ENCODE measurements at regions not wholly inside any gene's neighbourhood (a gene's known extent, or its start where the extent isn't known, plus 50 kb on each side); places are given as distances from the start of the nearest gene placed in this dataset.

- no peak for ATAC-seq (ENCODE audit: low read depth)
- POLR2A ChIA-PET: no interaction called here
Observed at GRCh38 chr12:108035372-108035771, 93.7 kb upstream of the WSCD2 start.

GRCh38 chr12:108037960-108038359 is 91.1 kb upstream of the WSCD2 start:
- Histone ChIP-seq H3K27me3 (replicated peaks in 1 of 4; ENCODE audit: control extremely low read depth in 1 of 4, control insufficient read depth in 3 of 4, insufficient read depth in 4 of 4, low read length in 3 of 4) (no peaks in the 10 kb centered on the region), H3K27ac (ENCODE audit: low read length in 2 of 2) (no peak overlapping the region), H3K9ac (ENCODE audit: low read length) (no peak overlapping the region), H3K4me1 (ENCODE audit: control insufficient read depth in 2 of 2, insufficient read depth in 2 of 2, low read length in 2 of 2) (no peaks in the 10 kb centered on the region), H3K9me3 (ENCODE audit: control extremely low read depth in 1 of 3, control insufficient read depth in 2 of 3, insufficient read depth in 1 of 3, low read length in 2 of 3) (no peaks in the 10 kb centered on the region), H4K20me1 (ENCODE audit: control insufficient read depth, insufficient read depth, low read length, poor library complexity, severe bottlenecking) (no peaks in the 10 kb centered on the region), H3K4me2 (replicated peaks; ENCODE audit: low read depth, low read length, poor library complexity, severe bottlenecking) (no peak overlapping the region), H3K79me2 (ENCODE audit: control insufficient read depth, insufficient read depth, low read length) (no peaks in the 10 kb centered on the region), H3K4me3 (ENCODE audit: control extremely low read depth in 1 of 5, extremely low read depth in 1 of 5, insufficient read depth in 1 of 5, low read depth in 2 of 5, low read length in 4 of 5) (no peak overlapping the region), H2AFZ (ENCODE audit: insufficient read depth, low read depth, low read length, poor library complexity, severe bottlenecking) (no peak overlapping the region), H3K36me3 (replicated peaks in 1 of 2; ENCODE audit: control extremely low read depth in 1 of 2, control insufficient read depth in 1 of 2, extremely low read depth in 1 of 2, insufficient read depth in 2 of 2, low read length in 1 of 2) (no peaks in the 10 kb centered on the region)
- Mint-ChIP-seq H3K4me1 (no peaks in the 10 kb centered on the region), H3K9me3 (ENCODE audit: insufficient read depth) (no peaks in the 10 kb centered on the region), H3K4me3 (no peak overlapping the region), H3K27ac (no peak overlapping the region), H3K27me3 (peaks cover 32% of the 10 kb centered on the region)
- DNase-seq: no peak
- ATAC-seq (ENCODE audit: low read depth): no peak
- 88% methylated on average over 4 of the region's 5 CpGs for WGBS (ENCODE audit: insufficient coverage)
- POLR2A ChIA-PET: no interaction called here
- CTCF ChIA-PET: no interaction called here
- intact Hi-C loops (cut with micrococcal nuclease): no loop called here
- TF ChIP-seq CTCF (IDR thresholded peaks at IDR 0.05): no peak
- no peak for TF ChIP-seq EZH2 (IDR thresholded peaks at IDR 0.05; ENCODE audit: borderline replicate concordance, insufficient read depth, low read depth, low read length, poor library complexity, severe bottlenecking)

More at GRCh38 chr12:108035372-108035771, 93.7 kb upstream of the WSCD2 start:
- H2AFZ ChIP-seq (ENCODE audit: insufficient read depth, low read depth, low read length, poor library complexity, severe bottlenecking): no peak overlapping the region
- H3K4me1 Mint-ChIP-seq: no peaks in the 10 kb centered on the region
- H3K27me3 Mint-ChIP-seq: peaks cover 41% of the 10 kb centered on the region
- CTCF ChIA-PET: no interaction called here
- no peaks in the 10 kb centered on the region for H3K4me1 ChIP-seq (ENCODE audit: control insufficient read depth in 2 of 2, insufficient read depth in 2 of 2, low read length in 2 of 2)
- H3K36me3 ChIP-seq (replicated peaks in 1 of 2; ENCODE audit: control extremely low read depth in 1 of 2, control insufficient read depth in 1 of 2, extremely low read depth in 1 of 2, insufficient read depth in 2 of 2, low read length in 1 of 2): no peaks in the 10 kb centered on the region
- no peak overlapping the region for H3K4me3 ChIP-seq (ENCODE audit: control extremely low read depth in 1 of 5, extremely low read depth in 1 of 5, insufficient read depth in 1 of 5, low read depth in 2 of 5, low read length in 4 of 5)
- DNase-seq: no peak
- H3K4me2 ChIP-seq (replicated peaks; ENCODE audit: low read depth, low read length, poor library complexity, severe bottlenecking): no peak overlapping the region
- H3K27me3 ChIP-seq (replicated peaks in 1 of 4; ENCODE audit: control extremely low read depth in 1 of 4, control insufficient read depth in 3 of 4, insufficient read depth in 4 of 4, low read length in 3 of 4): peaks cover 0 to 4% (median 0%) of the 10 kb centered on the region in 4 experiments
- intact Hi-C loops (cut with micrococcal nuclease): no loop called here
- no peaks in the 10 kb centered on the region for H3K9me3 ChIP-seq (ENCODE audit: control extremely low read depth in 1 of 3, control insufficient read depth in 2 of 3, insufficient read depth in 1 of 3, low read length in 2 of 3)
- no peaks in the 10 kb centered on the region for H3K9me3 Mint-ChIP-seq (ENCODE audit: insufficient read depth)
- no peak overlapping the region for H3K9ac ChIP-seq (ENCODE audit: low read length)
- H4K20me1 ChIP-seq (ENCODE audit: control insufficient read depth, insufficient read depth, low read length, poor library complexity, severe bottlenecking): no peaks in the 10 kb centered on the region
- H3K4me3 Mint-ChIP-seq: no peak overlapping the region
- H3K27ac ChIP-seq (ENCODE audit: low read length in 2 of 2): no peak overlapping the region
- H3K79me2 ChIP-seq (ENCODE audit: control insufficient read depth, insufficient read depth, low read length): no peaks in the 10 kb centered on the region
- TF ChIP-seq EZH2 (IDR thresholded peaks at IDR 0.05; ENCODE audit: borderline replicate concordance, insufficient read depth, low read depth, low read length, poor library complexity, severe bottlenecking) (no peak), CTCF (IDR thresholded peaks at IDR 0.05) (no peak)
- no peak overlapping the region for H3K27ac Mint-ChIP-seq
- WGBS (ENCODE audit: insufficient coverage): no CpG with 5 or more reads among the region's 1 CpG
